GM19395 (cell line): ENCODE measurements at regions not wholly inside any gene's neighbourhood (a gene's known extent, or its start where the extent isn't known, plus 50 kb on each side); places are given as distances from the start of the nearest gene placed in this dataset.

Source experiments
- ATAC-seq: cut with Tn5 transposase; IDR thresholded peaks from one replicate; pipeline ENCODE4 v1.9.1; 2021; ENCODE audit warnings: mild to moderate bottlenecking, moderate library complexity; ENCODE audit not compliant: unreplicated experiment

DNA sequence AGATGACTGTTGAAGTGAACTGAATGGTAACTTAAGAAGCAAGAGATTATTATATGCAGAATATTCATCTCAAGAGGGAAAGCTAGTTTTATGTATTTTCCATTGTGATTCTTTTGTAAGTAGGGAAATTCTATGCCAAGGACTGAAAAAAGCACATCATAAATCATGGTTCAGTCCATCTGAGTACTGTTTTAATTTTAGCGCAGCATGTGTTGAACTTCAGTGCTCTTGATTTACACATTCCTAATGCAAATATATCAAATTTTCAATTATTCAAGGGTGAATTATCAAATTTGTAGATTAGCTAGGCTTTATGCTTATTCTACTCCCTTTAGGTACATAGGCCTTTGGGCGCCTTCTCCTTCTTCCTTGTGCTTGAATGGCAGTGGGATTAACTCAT, 50.3 kb upstream of the TCF12 start:
- ATAC-seq: no peak

DNA sequence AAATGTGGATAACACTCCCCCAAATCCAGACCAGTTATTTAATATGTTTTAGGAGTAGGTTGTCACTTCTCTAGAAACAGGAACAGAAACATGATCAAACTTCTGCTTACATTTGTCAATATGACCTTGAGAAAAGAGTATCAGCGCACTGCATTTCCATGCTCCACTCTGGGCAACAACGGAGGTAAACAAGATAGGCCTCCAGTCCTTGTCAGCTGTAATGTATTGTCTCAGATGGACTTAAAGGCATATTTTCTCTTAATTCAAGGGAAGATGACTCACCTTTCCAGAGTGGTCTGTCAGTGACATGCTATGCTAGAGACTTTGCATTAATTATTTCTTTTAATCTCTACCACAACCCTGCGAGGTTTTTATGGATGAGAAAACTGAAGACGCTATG, 51.6 kb upstream of the TCF12 start:
- ATAC-seq: no peak

DNA sequence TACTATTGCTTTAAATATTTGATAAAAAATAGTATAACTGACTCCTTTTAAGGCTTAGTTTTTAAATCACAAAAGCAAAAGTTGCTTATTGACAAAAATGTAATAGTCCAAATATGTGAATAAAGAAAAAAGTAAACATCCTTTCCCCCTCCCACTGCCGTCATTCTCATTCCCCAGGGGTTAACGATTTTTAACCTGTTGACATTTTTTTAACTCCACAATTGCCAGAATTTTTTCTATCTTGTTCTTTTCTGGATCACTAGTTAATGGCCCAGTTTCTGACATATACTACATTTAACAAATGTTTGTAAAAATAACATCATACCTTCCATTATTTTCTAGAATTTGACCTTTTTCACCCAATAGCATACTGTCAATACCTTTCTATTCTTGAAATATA, 60.6 kb upstream of the TCF12 start:
- no peak for ATAC-seq

DNA sequence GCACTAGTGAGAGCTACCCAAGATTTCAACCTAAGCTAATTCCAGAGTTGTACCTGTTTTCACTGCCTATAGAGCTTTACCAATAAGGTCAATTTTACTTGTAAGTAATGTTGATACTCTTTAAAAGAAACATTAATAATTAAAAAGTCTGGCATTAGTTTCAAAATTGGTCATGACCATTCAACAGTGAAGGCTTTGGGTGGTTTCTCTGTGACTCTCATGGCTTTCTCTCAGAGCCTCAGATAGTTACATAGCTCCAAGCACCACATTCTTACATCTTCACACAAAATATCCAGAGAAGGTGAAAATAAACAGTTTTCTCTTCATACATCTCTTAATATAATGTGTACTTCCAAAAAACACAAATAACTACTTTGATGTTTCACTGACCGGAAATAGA, 61.5 kb upstream of the TCF12 start:
- no peak for ATAC-seq

DNA sequence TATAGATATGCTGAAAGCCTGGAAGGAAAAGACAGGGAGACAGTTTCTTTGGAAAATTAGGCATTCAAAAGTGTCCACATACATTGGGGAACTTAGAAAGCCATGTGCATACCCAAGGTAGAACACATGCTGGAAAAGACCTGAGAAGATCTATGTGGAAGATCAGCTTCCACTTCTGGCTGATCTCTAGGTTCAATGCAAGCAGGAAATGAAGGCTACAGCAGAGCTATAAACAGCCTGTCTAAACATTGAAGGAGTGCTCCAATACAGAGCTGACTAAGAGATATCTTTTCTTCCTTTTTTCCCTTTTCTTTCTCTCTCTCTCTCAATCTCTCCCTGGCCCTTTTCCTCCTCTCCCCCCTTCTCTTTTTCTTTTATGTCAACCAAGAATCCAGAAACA, 73.6 kb upstream of the TCF12 start:
- no peak for ATAC-seq

DNA sequence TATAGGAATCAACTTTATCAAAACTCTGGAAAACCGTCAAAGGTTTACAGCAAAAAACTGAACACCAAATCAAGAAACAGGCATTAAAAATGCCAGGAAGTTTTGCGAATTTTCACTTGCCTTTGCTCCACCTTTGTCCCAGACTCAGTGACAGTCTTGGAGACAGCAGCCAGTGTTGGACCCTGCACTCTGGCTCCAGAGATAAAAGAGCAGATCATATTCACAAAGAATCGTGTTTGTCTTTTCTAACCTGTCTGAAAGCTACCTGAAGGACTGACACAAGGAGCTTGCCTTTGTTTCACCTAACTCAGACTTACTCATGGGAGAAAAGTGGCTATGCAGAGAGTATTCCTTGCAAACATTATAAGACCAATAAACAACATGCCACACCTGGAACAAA, 74.0 kb upstream of the TCF12 start:
- no peak for ATAC-seq

DNA sequence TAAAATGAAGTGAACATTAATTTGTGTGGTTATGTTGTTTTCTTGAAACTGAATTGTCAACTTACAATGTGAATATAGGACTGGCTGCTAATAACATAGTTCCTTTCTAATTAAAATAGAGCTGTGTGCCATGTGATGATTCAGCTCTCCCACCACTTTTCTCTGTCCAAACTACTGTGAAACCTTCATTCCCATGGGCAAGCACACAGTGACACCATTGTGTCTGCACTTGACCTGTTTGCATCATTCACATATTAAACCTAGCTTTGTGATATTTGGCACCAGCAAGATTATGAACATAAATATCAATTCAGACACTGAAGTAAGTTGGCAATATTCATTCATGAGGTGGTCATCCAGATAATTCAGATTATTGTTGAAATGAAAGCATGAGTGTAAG, 78.8 kb upstream of the TCF12 start:
- ATAC-seq: no peak

DNA sequence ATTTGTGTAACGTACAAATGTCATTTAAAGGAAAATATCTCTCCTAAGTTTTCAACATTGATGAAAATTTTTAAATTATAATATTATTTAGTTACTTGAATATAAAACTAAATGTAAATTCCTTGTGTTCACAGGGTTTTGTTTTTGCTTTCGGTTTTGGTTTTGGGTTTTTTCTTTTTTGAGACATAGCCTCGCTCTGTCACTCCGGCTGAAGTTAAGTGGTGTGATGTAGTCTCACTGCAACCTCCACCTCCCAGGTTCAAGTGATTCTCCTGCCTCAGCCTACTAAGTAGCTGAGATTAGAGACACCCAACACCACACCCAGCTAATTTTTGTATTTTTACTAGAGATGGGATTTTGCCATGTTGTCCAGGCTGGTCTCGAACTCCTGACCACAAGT, 79.3 kb upstream of the TCF12 start:
- no peak for ATAC-seq

DNA sequence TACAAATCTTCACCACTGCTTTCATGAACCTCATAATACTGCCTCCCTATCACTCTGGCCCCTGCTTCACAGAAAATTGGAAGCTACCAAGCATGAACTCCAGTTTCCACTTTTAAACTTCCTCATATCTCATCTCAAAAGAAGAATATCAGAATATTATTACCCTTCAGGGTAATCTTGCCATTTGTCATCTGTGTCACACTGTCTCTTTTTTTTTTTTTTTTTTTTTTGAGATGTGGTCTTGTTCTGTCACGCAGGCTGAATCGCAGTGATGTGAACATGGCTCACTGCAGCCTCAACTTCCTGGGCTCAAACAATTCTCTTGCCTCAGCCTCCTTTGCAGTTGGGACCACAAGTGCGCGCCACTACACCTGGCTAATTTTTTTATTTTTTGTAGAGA, 80.4 kb upstream of the TCF12 start:
- ATAC-seq: no peak

DNA sequence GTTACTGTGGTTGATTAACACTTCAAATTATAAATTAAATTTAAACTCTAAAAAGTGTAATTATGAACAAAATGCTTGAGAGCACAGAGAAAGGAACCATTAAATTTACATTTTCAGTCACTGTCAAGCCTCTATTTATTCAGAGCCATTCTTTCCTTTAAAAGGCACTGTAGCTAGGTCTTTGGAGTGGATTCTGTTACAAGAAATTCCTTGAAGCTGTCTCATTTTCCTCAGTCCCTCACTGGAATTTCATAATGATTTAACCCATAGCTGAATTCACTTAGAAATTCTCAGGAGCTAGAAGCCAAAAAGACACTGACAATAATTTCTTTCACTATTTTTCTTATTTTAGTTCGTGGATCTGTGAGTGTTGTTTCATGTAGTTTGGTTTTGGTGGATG, 81.2 kb upstream of the TCF12 start:
- no peak for ATAC-seq

DNA sequence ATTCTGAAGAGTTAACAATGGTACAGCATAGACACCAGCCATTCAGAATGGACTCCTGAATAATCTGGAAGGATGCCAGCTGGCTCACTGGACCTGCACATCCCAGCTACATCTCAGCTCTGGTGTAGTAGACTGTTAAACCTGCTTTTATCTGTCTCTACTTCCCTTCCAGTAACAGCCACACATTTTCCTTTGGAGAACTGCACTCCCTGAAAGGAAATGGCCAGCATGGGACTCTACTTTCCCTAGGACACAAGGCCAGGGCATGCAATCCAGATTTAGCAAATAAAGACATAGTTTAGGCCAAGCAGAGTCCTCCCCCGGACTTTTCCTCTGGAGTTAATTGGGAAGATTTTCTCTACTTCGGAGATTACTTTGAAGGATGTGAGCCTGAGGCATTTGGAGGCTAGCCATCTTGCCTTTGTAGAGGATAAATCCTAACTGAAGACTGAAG, 82.7 kb upstream of the TCF12 start:
- ATAC-seq: no peak

DNA sequence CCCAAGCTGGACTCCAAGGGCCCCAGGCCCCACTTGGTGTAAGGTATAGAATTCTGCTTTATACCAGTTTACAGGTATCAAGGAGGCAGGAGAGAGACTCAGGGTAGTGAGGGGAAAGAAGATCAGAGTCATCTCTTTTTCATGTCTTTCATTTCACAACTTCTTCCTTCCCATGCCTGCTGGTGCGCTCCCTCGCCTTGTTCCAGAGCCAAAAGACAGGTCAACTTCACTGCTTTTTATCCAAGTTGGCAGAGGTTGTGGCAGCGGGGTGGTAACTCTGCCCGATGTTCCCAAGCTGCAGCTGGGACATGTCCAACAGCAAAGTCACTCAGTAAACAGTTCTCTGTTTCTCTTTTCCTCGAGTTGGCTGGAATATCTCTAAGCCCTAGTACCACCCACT, 86.3 kb upstream of the TCF12 start:
- no peak for ATAC-seq

DNA sequence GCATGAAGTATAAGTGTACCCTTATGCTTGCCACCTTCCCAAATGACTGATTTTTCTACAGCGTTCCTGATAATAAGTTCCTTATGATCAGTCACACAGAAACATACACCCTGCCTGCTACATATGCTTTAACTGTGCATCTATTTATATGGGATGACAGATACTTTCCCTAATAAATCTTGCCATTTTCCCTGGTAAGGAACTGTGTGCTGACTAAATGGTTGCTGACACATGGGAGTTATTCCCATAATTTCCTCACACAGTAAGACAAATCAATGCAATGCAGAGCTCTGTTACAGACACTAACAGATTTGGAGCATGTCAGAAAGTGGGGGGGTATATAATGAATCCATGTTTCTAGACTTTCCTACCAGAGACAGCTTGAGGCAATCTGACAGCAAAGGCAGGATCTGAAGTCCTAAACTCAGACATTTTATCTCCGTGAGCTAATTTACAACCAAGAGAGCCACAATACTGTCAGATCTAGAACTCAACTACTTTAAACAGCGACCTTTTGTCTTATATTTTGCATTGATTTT, 86.9 kb upstream of the TCF12 start:
- no peak for ATAC-seq

DNA sequence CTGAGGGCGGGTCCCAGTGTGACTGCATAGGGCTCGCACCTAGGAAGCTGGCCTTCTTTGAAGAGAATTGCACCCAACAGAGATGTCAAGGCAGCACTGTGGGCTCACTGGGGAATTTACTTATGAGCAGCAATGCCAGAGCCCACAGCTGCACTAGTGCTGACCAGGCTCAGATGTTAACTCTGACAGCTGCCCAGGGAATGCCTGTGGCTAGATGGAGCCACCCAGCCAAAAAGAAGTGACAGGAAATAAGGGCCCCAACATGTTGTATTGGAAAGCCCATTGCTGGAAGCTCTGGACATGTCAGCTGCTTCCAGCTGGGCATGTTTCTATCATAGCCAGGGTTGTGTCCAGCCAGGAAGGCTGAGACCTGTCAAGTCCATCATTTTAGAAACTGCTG, 90.9 kb upstream of the ZNF280D start:
- no peak for ATAC-seq

DNA sequence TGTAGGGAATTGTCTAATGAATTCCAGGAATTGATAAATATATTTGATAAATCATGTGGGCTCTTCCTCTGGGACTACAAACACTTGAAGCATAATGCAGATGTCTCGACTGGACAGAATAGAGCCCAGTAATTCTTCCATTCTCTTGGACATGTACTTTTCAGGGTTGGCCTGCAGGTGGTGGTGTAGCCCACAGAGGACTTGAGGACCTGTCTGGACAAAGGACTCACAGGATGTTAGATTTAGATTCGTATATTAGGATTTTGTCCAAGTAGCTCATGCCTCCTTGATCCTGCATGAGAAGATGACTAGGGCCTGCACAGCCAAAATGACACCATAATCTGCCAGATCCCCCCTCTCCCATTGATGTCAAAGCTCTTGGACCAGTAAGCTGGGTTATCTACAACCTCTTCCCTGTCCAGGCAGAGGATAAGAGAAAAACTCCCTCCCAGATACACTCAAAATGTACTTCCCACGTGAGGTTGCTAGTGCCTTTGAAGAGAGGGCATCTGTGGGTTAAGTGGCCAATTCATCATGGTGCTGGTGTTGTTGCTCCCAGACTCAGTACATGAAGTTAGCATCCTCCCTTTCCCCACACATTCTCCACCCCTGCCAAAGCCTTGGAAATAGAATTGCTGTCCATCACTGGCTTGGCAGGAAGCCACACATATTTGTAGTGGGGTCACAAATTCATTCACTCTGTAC, 88.6 kb upstream of the ZNF280D start:
- ATAC-seq: peak; percentile 70

DNA sequence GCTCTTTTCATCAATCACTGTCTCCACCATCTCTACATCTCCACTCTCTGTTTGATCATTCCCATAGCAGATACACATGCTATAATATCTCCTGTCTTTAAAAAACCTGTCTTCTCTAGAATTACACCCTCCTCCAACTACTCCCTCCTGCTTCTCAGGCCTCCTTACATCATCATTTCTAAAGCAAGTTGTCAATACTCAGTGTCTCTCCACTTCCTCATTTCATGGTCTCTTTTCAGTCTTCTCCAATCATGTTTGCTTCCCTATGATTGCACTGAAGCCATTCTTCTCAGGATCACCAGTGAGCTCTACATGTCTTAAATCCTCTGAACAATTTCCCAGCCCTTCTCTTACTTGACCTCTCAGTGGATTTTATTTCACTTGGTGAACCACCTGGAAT, 87.0 kb upstream of the ZNF280D start:
- no peak for ATAC-seq

DNA sequence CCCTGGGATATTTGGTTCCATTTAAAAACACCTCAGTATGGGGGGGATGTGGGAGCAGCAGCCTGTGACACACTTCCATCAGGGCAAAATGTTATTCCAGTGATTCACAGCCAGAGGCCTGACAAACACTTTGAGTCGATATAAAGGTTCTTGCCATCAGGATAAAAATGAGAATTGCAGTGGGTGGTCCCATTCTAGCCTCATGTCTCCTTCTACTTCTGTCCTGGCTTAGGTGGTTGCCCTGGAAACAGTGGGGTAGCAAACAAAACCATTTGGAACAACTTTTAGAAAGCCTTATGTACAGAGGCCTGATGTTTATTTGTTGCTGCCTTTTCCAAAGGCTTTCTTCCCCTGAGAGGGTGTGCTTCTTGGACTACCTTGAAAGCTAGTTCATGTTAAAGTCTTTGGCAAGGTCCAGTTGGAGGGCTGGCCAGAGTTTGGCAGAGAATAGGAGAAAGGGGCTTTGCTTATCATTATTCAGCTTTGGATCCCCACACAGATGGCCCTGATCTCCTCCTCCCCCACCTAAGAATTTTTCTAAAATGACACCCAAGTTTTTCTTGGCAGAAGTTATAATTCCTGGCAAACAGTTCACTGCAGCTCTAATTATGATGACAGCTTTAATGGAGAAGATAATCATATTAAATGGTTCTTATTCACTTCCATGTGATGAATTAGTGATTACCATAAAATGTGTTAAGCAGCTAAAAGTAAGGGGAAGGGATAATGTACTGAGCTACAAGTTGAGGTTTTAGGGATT, 84.2 kb upstream of the ZNF280D start:
- no peak for ATAC-seq

DNA sequence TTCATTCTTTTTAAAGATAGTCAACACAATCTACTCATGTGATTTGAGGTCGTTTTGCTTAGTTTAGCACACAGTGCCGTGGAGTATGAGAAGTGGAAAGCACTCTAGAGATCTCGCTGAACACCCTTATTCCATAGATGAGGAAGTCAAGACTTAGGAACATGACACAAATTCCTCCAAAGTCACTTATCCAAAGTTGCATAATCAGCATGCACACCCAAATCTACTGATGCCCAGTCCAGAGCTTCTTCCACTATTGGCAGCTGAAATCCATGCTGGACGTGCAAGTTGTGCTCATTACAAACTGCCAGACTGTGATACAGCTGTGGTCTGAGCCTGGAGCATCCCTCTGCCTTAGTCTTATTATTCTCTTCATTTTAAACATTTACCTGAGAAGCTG, 83.5 kb upstream of the ZNF280D start:
- no peak for ATAC-seq

DNA sequence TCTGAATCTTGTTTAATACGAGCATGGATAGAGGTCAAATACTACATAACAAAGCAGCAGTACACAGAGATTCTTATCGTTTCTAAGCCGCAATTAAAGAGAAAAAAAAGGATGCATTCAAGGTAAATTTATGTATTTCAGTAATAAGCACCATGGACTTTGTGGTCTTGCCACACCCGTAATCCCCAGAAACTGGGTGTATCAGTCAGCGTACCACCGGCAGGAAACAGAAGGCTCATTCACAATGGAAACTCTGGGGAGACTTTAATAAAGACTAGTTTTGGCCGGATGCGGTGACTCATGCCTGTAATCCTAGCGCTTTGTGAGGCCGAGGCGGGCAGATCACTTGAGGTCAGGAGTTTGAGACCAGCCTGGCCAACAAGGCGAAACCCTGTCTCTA, 81.9 kb upstream of the ZNF280D start:
- ATAC-seq: no peak

DNA sequence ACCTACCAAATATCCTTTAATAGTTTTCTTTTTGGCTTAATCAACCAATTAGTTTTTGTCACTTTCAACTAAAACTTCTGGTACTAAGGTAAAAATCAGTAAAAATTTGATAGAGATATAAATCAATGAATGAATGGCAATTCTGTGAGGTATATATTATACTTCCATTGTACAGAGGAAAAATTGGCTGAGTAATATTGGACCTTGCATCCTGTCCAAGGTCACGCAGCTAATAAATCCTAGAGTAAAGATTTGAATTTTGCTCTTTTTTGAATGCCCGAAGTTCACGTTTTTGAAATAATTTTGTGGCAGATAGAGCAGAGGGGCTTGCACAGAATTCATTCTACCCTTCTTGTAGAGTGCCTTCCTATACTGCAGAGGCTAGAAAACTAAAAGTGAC, 81.1 kb upstream of the ZNF280D start:
- no peak for ATAC-seq

DNA sequence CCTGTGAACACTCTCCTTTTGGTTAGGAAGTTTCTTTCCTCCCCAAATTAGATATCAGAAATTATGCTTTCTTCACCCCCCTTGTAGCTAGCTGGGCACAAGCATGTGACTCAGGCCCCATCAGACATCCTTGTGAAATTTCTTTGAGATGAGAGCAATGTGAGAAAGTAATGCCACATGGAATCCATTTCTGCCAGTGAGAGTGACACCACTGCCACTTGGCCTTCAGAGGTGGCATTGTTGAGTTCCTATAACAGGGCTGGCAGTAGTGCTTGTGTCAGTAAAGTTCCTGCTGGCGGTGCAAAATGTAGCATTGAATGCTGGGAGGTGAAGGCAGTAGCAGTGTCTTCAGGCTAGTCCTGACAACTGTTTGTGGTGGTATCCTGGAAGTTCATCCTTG, 80.7 kb upstream of the ZNF280D start:
- no peak for ATAC-seq

DNA sequence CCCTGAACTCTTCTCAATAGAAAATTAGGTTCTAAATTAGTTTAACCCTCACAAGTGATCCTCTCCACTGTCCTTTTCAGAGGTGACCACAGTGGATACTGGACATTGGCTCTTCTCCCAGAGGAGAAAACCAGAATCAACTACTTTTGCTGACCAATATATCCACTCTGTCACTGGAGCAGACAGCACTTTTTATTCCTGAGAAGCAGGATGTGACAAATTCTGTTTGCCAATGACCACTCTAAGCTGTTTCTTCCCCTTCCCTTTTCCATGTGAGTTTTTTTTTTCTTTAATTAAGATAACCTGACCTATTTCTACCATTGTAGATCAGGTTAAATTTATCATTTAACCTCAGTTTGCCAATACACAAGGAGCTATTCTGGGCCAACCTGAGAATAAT, 79.7 kb upstream of the ZNF280D start:
- no peak for ATAC-seq
